ENCODE measurements at regions not wholly inside any gene's neighbourhood (a gene's known extent, or its start where the extent isn't known, plus 50 kb on each side); places are given as distances from the start of the nearest gene placed in this dataset.
"Not testable (repeated sequence)": the region's sequence is repeated elsewhere in the genome, so short reads cannot be mapped to it uniquely, and the experiment has no call there.

DNA sequence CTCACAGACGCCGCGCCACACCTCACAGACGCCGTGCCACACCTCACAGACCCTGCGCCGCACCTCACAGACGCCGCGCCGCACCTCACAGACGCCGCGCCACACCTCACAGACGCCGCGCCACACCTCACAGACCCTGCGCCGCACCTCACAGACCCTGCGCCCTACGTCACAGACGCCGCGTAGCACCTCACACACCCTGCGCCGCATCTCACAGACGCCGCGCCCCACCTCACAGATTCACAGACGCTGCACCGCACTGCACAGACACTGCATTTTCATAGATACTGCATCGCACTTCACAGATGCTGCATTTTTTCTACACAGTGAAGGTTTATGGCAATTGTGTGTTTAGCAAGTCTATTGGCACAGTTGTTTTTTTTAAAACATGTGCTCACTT, 657.8 kb downstream of the TRIML1 start:
- not testable (repeated sequence) for H3K4me3 Mint-ChIP-seq; H3K27ac Mint-ChIP-seq; H3K27me3 Mint-ChIP-seq; H3K9me3 ChIP-seq (ENCODE audit: control insufficient read depth, low read length, poor library complexity, severe bottlenecking); DNase-seq; H3K36me3 Mint-ChIP-seq (ENCODE audit: low read depth); ATAC-seq; H3K4me1 Mint-ChIP-seq

DNA sequence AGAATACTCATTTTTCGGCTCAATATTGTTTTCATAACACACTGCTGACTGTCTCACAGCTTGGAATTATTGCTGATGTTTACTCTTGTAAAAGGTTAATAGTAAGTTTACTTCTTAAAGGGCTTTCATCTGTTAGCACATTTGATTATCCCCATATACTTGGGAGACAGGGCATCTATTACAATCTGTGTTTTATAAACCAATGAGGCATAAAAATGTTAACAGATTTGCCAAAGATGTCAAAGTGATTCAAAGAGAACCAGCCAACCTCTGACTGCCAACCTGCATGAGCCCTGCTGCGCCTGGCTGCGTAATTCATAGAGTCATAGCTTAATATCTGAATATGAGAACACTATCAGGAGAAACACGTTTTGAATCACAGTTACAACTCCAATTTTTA, 665.6 kb downstream of the TRIML1 start:
- no peak overlapping the region for H3K27ac Mint-ChIP-seq
- H3K9me3 ChIP-seq (ENCODE audit: control insufficient read depth, low read length, poor library complexity, severe bottlenecking) = no peaks in the 10 kb centered on the region
- no peaks in the 10 kb centered on the region for H3K36me3 Mint-ChIP-seq (ENCODE audit: low read depth)
- DNase-seq = no peak
- no peak overlapping the region for H3K4me3 Mint-ChIP-seq
- no peaks in the 10 kb centered on the region for H3K4me1 Mint-ChIP-seq
- ATAC-seq = no peak
- no peaks in the 10 kb centered on the region for H3K27me3 Mint-ChIP-seq

DNA sequence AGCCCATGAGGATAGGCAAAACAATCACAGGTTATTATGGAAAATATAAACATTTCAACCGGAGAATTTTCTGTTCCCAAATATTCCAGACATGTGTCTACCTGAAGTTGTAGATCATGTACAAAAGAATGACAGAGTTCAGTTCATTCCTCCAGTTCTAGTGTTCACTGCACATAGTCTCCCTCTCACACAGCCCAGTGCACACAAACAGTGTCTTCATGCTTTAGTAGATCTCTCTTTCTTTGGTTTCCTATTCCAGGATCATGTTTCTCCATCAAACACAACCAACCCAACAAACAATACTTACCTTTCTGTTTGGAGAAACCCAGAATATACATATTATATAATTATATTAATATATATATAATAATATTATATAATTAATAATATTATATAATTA, 671.9 kb downstream of the TRIML1 start:
- Mint-ChIP-seq H3K27ac (no peak overlapping the region), H3K27me3 (no peaks in the 10 kb centered on the region), H3K4me1 (no peaks in the 10 kb centered on the region), H3K4me3 (no peak overlapping the region), H3K36me3 (ENCODE audit: low read depth) (no peaks in the 10 kb centered on the region)
- DNase-seq (no peak), ATAC-seq (no peak)
- no peaks in the 10 kb centered on the region for H3K9me3 ChIP-seq (ENCODE audit: control insufficient read depth, low read length, poor library complexity, severe bottlenecking)

DNA sequence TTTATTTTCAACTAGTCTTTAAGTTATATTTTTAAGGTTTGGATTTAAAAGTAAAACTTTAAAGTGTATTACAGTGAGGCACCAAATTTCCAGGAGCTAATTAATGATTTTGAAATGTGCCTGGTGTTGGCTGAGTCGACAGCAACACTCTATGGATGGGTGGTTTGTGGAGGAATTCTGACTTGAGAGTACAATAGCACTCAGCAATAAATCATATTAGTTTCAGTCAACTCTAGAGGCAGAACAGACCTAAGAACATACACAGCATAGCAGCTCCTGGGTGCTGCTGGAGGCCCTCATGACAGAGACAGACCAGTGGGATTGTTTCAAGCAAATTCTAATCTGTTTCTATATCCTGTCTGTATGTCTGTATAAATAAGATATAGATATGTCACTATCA, 673.4 kb downstream of the TRIML1 start:
- no peaks in the 10 kb centered on the region for H3K4me1 Mint-ChIP-seq
- H3K27ac Mint-ChIP-seq = no peak overlapping the region
- no peak overlapping the region for H3K4me3 Mint-ChIP-seq
- ATAC-seq (no peak), DNase-seq (no peak)
- H3K27me3 Mint-ChIP-seq = no peaks in the 10 kb centered on the region
- no peaks in the 10 kb centered on the region for H3K36me3 Mint-ChIP-seq (ENCODE audit: low read depth)
- no peaks in the 10 kb centered on the region for H3K9me3 ChIP-seq (ENCODE audit: control insufficient read depth, low read length, poor library complexity, severe bottlenecking)

DNA sequence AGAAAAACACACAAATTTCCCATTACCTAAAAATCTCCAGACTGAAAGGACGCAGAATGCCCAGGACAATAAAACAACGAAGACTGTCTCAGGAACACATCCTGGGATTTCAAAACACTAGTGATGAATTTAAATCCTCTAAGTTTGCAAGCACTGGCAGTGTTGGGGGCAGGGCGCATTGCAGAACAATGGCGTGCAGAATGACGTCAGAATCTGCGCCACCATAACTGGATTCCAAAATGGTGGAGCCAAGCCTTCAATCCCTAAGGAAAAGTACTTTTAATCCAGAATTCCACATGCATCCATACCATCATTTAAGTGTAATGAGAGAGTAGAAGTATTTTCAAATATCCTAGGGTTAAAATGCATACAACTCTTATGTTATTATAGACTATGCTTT, 679.1 kb downstream of the TRIML1 start:
- H3K36me3 Mint-ChIP-seq (ENCODE audit: low read depth) = no peaks in the 10 kb centered on the region
- H3K27ac Mint-ChIP-seq = no peak overlapping the region
- ATAC-seq (no peak), DNase-seq (no peak)
- H3K4me1 Mint-ChIP-seq = no peaks in the 10 kb centered on the region
- no peaks in the 10 kb centered on the region for H3K9me3 ChIP-seq (ENCODE audit: control insufficient read depth, low read length, poor library complexity, severe bottlenecking)
- H3K27me3 Mint-ChIP-seq = no peaks in the 10 kb centered on the region
- no peak overlapping the region for H3K4me3 Mint-ChIP-seq

DNA sequence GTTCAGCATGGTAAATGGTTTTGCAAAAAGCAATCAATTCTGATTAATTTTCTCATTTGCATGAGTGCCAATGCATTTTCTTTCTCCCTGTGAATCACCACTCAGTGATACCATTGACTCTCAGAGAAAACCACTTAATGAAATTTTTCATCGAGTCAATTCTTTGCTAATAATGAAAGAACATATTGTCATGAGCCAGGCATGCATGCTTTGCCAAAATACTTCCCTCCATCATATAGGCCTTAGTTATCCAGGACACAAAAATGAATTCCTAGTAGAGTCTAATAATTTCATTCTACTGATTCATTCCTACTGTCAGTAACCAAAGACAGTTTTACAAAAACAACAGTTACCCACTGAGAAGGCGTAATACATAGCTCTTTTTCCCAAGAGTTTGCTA, 680.0 kb downstream of the TRIML1 start:
- no peak for ATAC-seq
- H3K36me3 Mint-ChIP-seq (ENCODE audit: low read depth) = no peaks in the 10 kb centered on the region
- no peak overlapping the region for H3K4me3 Mint-ChIP-seq

DNA sequence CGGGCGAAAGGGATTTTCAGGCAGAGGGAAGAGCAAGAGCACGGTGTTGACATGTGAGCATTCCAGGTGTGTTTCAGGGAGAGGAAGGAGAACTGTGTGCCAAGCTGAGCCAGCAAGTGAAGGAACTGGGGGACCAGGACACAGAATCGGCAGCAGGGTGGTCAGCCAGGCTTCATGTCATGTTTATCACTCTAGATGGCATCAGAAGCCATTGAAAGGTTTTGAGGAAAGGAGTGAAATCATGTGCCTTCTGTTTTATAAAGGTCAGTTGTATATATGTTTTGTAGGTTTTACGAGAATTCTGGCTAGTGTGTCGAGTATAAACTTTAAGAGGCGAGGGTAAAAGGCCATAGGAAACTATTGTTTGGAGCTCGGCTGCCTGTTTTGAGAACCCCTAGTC, 682.3 kb downstream of the TRIML1 start:
- no peak for ATAC-seq

More for the DNA sequence above, 680.0 kb downstream of the TRIML1 start:
- Mint-ChIP-seq H3K27me3 (no peaks in the 10 kb centered on the region), H3K4me1 (no peaks in the 10 kb centered on the region), H3K27ac (no peak overlapping the region)
- DNase-seq = no peak
- no peaks in the 10 kb centered on the region for H3K9me3 ChIP-seq (ENCODE audit: control insufficient read depth, low read length, poor library complexity, severe bottlenecking)

DNA sequence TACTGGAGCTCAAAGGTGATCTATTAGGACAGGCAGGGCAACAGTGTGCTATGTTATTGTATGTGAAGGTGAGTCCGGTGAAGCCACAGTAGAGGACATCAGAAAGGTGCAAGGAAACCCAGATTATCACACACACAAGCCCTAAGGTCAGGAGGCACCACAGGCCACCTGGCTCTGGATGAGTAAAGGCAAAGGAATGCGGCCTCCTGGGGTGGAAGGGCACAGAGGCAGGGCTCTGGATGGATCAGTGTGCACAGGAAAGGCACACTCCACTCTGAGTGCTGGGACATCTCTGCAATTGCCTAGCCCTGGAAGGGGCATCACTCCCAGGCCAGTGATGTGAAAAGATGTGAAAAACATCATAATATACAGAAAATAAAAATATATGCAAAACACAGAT, 683.5 kb downstream of the TRIML1 start:
- no peaks in the 10 kb centered on the region for H3K9me3 ChIP-seq (ENCODE audit: control insufficient read depth, low read length, poor library complexity, severe bottlenecking)
- Mint-ChIP-seq H3K4me1 (no peaks in the 10 kb centered on the region), H3K27ac (no peak overlapping the region), H3K36me3 (ENCODE audit: low read depth) (no peaks in the 10 kb centered on the region), H3K27me3 (no peaks in the 10 kb centered on the region), H3K4me3 (no peak overlapping the region)
- ATAC-seq (no peak), DNase-seq (no peak)

More for the DNA sequence above, 682.3 kb downstream of the TRIML1 start:
- DNase-seq = no peak
- Mint-ChIP-seq H3K27ac (no peak overlapping the region), H3K27me3 (no peaks in the 10 kb centered on the region), H3K4me1 (no peaks in the 10 kb centered on the region), H3K4me3 (no peak overlapping the region), H3K36me3 (ENCODE audit: low read depth) (no peaks in the 10 kb centered on the region)
- no peaks in the 10 kb centered on the region for H3K9me3 ChIP-seq (ENCODE audit: control insufficient read depth, low read length, poor library complexity, severe bottlenecking)

DNA sequence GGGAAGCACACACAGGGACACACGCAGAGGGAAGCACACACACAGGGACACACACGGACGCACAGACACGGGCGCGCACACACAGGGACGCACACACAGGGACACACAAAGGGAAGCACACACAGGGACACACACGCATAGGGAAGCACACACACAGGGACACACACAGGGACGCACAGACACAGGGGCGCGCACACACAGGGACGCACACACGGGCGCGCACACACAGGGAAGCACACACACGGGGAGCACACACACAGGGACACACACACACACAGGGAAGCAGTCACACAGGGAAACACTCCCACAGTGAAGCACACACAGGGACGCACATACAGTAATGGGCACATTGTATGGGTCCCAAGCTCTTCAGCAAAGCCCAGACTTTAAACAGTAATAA, 685.3 kb downstream of the TRIML1 start:
- no peak overlapping the region for H3K27ac Mint-ChIP-seq
- no peak for ATAC-seq
- H3K36me3 Mint-ChIP-seq (ENCODE audit: low read depth) = no peaks in the 10 kb centered on the region
- no peaks in the 10 kb centered on the region for H3K9me3 ChIP-seq (ENCODE audit: control insufficient read depth, low read length, poor library complexity, severe bottlenecking)
- no peak overlapping the region for H3K4me3 Mint-ChIP-seq
- no peak for DNase-seq
- H3K27me3 Mint-ChIP-seq = no peaks in the 10 kb centered on the region
- H3K4me1 Mint-ChIP-seq = no peaks in the 10 kb centered on the region

DNA sequence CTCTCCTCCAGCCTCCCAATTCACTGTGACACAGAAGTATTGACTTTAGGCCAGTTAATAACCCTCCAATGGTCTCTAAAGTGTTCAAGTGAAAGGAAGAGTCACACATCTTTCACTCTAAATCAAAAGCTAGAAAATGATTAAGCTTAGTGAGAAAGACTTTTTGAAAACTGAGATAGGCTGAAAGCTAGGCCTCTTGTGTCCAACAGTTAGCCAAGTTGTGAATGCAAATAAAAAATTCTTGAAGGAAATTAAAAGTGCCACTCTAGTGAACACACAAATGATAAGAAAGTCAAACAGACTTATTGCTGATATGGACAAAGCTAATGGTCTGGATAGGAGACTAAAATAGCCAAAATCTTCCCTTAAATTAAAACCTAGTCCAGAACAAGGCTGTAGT, 687.2 kb downstream of the TRIML1 start:
- Mint-ChIP-seq H3K4me3 (no peak overlapping the region), H3K36me3 (ENCODE audit: low read depth) (no peaks in the 10 kb centered on the region), H3K27ac (no peak overlapping the region), H3K4me1 (no peaks in the 10 kb centered on the region), H3K27me3 (no peaks in the 10 kb centered on the region)
- H3K9me3 ChIP-seq (ENCODE audit: control insufficient read depth, low read length, poor library complexity, severe bottlenecking) = no peaks in the 10 kb centered on the region
- ATAC-seq (no peak), DNase-seq (no peak)

DNA sequence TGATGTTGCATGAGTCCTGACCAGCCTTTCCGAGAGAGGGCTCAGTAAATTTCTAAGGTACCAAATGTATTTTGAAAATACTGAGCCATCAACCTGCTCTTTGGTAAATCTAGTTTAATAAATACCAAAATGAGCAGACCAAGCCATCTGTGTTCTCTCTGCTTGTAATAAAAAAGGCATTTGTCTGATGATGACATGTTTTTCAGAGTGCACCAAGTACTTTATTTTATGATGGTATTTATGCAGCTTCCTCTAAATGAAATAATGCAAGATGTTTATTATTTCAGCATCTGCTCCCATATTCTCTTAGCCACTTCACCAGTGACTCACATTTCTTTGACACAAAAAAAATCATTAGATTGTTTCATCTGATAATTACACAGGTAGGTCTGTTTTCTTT, 700.5 kb downstream of the TRIML1 start:
- Mint-ChIP-seq H3K27me3 (no peaks in the 10 kb centered on the region), H3K27ac (no peak overlapping the region), H3K36me3 (ENCODE audit: low read depth) (no peaks in the 10 kb centered on the region), H3K4me1 (no peaks in the 10 kb centered on the region), H3K4me3 (no peak overlapping the region)
- ATAC-seq = no peak
- no peaks in the 10 kb centered on the region for H3K9me3 ChIP-seq (ENCODE audit: control insufficient read depth, low read length, poor library complexity, severe bottlenecking)
- no peak for DNase-seq

DNA sequence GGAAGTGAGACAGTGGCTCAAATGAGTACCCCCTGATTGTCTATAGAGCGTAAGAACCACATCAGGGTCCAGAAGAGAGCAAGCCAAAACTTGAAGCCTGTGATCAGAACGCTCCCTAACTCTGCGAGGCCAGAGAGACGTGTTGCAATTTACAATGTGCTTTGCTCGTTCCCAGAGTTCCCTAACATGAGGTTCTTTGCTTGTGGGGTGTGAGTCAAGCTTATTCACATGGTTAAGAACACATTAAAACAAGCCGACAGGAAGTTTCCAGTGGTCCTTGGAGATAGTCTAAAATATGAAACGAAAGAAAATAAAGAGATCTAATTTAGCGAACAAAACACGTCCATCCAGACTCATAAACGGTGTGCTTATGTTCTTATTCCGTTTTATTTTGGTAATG, 702.3 kb downstream of the TRIML1 start:
- no peak for DNase-seq
- H3K27me3 Mint-ChIP-seq = no peaks in the 10 kb centered on the region
- no peaks in the 10 kb centered on the region for H3K4me1 Mint-ChIP-seq
- H3K36me3 Mint-ChIP-seq (ENCODE audit: low read depth) = no peaks in the 10 kb centered on the region
- no peak overlapping the region for H3K27ac Mint-ChIP-seq
- H3K4me3 Mint-ChIP-seq = no peak overlapping the region
- no peaks in the 10 kb centered on the region for H3K9me3 ChIP-seq (ENCODE audit: control insufficient read depth, low read length, poor library complexity, severe bottlenecking)
- no peak for ATAC-seq

DNA sequence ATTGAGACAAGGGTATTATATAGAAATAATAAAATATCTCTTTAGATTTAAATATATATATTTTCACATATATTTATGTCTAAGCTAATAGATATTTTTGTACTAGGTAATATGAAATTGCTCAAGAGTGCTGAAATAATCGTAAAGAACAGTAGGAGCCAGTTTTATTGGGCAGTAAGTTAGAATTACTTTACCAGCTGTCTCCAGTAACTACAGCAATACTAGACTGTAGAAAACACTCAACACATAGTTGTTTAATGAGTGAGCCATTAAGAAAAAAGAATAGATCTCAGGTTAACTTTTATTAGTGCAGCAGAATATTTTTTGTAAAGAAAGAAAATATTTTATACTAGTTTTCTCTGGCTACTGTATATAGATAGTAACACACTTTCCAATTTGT, 715.2 kb downstream of the TRIML1 start:
- no peak for ATAC-seq
- Mint-ChIP-seq H3K4me1 (no peaks in the 10 kb centered on the region), H3K27me3 (no peaks in the 10 kb centered on the region), H3K4me3 (no peak overlapping the region), H3K27ac (no peak overlapping the region), H3K36me3 (ENCODE audit: low read depth) (no peaks in the 10 kb centered on the region)
- DNase-seq = no peak
- H3K9me3 ChIP-seq (ENCODE audit: control insufficient read depth, low read length, poor library complexity, severe bottlenecking) = no peaks in the 10 kb centered on the region

DNA sequence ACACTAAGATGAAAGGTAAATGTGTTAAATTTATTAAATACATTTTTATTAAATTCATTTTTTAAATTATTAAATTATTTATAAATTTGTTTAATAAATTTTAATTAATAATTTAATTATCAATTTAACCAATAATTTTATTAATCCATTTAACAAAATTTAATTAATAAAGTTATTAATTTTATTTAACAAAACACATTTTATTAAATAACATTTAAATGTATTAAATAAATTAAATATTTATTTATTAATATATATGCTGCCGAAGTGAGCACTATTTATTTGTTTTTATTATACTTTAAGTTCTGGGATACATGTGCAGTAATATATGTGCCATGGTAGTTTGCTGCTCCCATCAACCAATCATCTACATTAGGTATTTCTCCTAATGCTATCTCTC, 719.5 kb downstream of the TRIML1 start:
- Mint-ChIP-seq H3K27ac (no peak overlapping the region), H3K36me3 (ENCODE audit: low read depth) (no peaks in the 10 kb centered on the region), H3K27me3 (no peaks in the 10 kb centered on the region), H3K4me3 (no peak overlapping the region), H3K4me1 (no peaks in the 10 kb centered on the region)
- DNase-seq (no peak), ATAC-seq (no peak)
- H3K9me3 ChIP-seq (ENCODE audit: control insufficient read depth, low read length, poor library complexity, severe bottlenecking) = no peaks in the 10 kb centered on the region

DNA sequence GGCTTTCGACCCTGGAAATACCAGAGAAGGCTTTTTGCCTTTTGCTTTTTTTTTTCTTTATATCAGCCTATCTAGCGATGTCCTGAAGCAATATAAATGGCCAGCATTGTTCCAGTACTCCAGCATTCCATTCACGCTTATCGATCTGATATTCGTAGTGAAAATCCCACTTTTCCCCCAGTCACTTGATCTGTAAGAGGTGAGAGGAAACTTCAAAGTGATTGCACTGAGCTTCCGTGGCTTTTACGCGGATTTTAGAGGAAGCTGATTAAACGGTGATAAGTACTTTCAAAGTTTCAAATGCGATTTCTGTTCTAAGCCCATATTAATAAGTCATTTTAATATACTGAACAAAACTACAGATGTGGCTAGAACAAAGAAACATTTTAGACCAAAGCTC, 725.5 kb downstream of the TRIML1 start:
- no peak overlapping the region for H3K4me3 Mint-ChIP-seq
- no peaks in the 10 kb centered on the region for H3K36me3 Mint-ChIP-seq (ENCODE audit: low read depth)
- H3K27ac Mint-ChIP-seq = no peak overlapping the region
- ATAC-seq (no peak), DNase-seq (no peak)
- H3K4me1 Mint-ChIP-seq = no peaks in the 10 kb centered on the region
- no peaks in the 10 kb centered on the region for H3K9me3 ChIP-seq (ENCODE audit: control insufficient read depth, low read length, poor library complexity, severe bottlenecking)
- no peaks in the 10 kb centered on the region for H3K27me3 Mint-ChIP-seq

Measured in T-helper 17 cell (primary cell).